ENCODE measurements at regions not wholly inside any gene's neighbourhood (a gene's known extent, or its start where the extent isn't known, plus 50 kb on each side); places are given as distances from the start of the nearest gene placed in this dataset.

DNA sequence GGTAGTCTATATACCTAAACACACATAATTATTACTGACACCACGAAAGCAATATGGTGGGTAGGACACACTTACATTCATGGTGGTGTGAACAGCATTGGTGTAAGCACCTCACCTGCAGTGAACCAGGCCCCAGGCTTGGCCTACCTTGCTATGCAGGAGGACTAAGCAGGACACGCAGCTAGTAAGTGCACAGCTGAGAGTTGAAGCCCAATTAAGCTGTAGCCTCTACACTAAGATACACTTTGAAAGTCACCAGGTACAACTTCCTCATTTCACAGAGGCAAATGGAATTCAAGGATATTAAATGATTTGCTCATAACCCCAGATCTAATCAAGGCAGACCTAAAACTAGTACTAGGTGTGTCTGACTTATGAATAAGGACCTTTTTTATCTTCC is 145.8 kb upstream of the PAPPA start:
- Mint-ChIP-seq H3K27ac (no peak overlapping the region), H3K27me3 (ENCODE audit: low read depth) (no peaks in the 10 kb centered on the region), H3K4me3 (no peak overlapping the region), H3K4me1 (no peaks in the 10 kb centered on the region), H3K9me3 (peaks cover 10% of the 10 kb centered on the region), H3K36me3 (no peaks in the 10 kb centered on the region)
- TF ChIP-seq, protein P1, sequence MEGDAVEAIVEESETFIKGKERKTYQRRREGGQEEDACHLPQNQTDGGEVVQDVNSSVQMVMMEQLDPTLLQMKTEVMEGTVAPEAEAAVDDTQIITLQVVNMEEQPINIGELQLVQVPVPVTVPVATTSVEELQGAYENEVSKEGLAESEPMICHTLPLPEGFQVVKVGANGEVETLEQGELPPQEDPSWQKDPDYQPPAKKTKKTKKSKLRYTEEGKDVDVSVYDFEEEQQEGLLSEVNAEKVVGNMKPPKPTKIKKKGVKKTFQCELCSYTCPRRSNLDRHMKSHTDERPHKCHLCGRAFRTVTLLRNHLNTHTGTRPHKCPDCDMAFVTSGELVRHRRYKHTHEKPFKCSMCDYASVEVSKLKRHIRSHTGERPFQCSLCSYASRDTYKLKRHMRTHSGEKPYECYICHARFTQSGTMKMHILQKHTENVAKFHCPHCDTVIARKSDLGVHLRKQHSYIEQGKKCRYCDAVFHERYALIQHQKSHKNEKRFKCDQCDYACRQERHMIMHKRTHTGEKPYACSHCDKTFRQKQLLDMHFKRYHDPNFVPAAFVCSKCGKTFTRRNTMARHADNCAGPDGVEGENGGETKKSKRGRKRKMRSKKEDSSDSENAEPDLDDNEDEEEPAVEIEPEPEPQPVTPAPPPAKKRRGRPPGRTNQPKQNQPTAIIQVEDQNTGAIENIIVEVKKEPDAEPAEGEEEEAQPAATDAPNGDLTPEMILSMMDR (IDR thresholded peaks at IDR 0.05; ENCODE audit: unreplicated experiment): no peak
- no peak for DNase-seq (ENCODE audit: low spot score in 2 of 2, unreplicated experiment in 2 of 2)

DNA sequence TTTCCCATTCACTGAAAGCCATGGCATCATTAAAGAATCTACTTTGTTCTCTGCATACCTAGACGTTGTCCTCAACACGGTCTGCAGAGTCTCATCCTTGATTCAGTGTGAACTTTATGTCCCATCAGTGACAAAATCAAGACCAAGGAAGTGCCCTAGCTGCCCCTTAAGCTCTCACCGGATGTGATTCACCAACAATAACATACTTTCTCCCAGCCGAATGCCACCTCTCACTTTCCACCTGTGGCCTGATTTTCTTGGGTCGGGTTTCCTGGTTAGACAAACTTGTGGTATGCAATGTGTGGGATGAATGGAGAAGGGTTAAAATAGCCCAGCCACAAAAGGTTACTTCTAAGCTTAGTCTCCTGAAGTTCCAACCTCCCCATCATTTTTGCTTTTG is 145.3 kb upstream of the PAPPA start:
- Mint-ChIP-seq H3K27ac (no peak overlapping the region), H3K4me1 (no peaks in the 10 kb centered on the region), H3K4me3 (no peak overlapping the region), H3K9me3 (peaks cover 10% of the 10 kb centered on the region), H3K36me3 (no peaks in the 10 kb centered on the region), H3K27me3 (ENCODE audit: low read depth) (no peaks in the 10 kb centered on the region)
- TF ChIP-seq, protein P1 (IDR thresholded peaks at IDR 0.05; ENCODE audit: unreplicated experiment): no peak
- no peak for DNase-seq (ENCODE audit: low spot score in 2 of 2, unreplicated experiment in 2 of 2)

DNA sequence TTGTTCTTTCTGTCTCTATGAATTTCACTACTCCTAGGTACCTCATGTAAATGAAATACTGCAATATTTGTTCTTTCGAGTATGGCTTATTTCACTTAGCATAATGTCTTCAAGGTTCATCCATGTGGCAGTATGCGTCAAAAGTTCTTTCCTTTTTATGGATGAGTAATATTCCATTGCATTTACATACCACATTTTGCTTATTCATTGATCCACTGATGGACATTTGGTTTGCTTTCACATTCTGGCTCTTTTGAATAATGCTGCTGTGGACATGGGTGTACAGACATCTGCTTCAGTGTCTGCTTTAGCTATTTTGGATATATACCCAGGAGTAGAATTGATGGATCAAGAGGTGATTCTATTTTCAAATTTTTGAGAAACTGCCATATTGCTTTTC is 144.2 kb upstream of the PAPPA start:
- TF ChIP-seq, protein P1 (IDR thresholded peaks at IDR 0.05; ENCODE audit: unreplicated experiment): no peak
- no peaks in the 10 kb centered on the region for H3K4me1 Mint-ChIP-seq
- H3K36me3 Mint-ChIP-seq: no peaks in the 10 kb centered on the region
- DNase-seq (ENCODE audit: low spot score in 2 of 2, unreplicated experiment in 2 of 2): no peak
- no peaks in the 10 kb centered on the region for H3K27me3 Mint-ChIP-seq (ENCODE audit: low read depth)
- peaks cover 10% of the 10 kb centered on the region for H3K9me3 Mint-ChIP-seq
- no peak overlapping the region for H3K4me3 Mint-ChIP-seq
- no peak overlapping the region for H3K27ac Mint-ChIP-seq

DNA sequence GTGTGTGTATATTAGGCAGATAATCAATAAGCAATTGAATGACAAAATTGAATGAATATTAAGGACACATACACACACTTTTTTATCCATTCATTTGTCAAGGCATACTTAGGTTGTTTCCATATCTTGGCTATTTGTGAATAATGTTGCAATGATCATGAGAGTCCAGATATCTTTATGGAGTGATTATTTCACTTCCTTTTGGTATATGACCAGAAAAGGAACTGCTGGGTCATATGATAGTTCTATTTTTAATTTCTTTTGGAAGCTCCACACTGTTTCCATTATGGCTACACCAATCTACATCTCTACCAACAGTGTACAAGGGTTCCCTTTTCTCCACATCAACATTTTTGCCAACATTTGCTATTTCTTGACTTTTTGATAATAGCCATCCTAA is 137.7 kb upstream of the PAPPA start:
- H3K27me3 Mint-ChIP-seq (ENCODE audit: low read depth): no peaks in the 10 kb centered on the region

DNA sequence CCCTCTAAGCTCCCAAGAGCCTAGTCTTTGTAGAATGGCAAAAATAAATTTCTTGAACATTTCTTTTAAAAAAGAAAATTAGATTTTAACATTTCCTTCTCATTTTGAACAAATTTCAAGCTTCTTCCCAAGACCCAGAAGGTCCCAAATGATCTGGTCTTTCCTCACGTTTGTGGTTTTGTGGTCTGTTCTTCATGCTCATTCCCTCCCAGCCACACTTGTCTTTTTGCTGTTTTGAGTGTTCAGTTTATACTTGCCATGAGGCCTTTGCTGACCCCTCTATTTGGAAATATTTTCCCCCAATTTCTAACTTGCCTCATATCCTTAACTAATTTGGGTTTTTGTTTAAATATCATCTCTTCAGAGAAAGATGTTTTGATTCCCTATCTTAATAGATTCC is 133.4 kb upstream of the PAPPA start:
- Mint-ChIP-seq H3K9me3 (peaks cover 10% of the 10 kb centered on the region), H3K4me1 (no peaks in the 10 kb centered on the region), H3K27ac (no peak overlapping the region), H3K4me3 (no peak overlapping the region), H3K36me3 (no peaks in the 10 kb centered on the region), H3K27me3 (ENCODE audit: low read depth) (no peaks in the 10 kb centered on the region)
- no peak for DNase-seq (ENCODE audit: low spot score in 2 of 2, unreplicated experiment in 2 of 2)
- TF ChIP-seq, protein P1 (IDR thresholded peaks at IDR 0.05; ENCODE audit: unreplicated experiment): no peak

More for the DNA sequence above, 137.7 kb upstream of the PAPPA start:
- H3K9me3 Mint-ChIP-seq: peaks cover 7% of the 10 kb centered on the region
- H3K4me1 Mint-ChIP-seq: no peaks in the 10 kb centered on the region
- H3K4me3 Mint-ChIP-seq: no peak overlapping the region
- DNase-seq (ENCODE audit: low spot score in 2 of 2, unreplicated experiment in 2 of 2): no peak
- H3K27ac Mint-ChIP-seq: no peak overlapping the region
- TF ChIP-seq, protein P1 (IDR thresholded peaks at IDR 0.05; ENCODE audit: unreplicated experiment): no peak
- no peaks in the 10 kb centered on the region for H3K36me3 Mint-ChIP-seq

DNA sequence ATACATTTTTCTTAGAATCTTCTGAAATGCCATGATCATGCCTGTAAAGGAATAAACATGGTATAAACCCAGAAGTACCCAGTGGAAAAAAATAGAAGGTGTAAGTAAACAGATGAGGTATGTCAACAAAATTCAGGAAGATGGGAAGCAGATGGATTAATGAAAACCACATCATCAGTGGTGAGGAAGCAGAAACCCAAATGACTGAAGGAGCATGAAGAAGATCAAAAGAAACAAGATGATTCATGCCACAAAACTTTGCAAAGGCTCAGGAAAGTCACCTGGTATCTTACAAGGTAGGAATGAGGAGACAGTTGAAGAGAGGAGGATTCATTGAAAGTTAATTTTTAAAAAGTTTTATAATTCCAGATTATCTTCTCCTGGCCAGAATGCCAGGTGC is 132.8 kb upstream of the PAPPA start:
- H3K4me3 Mint-ChIP-seq: no peak overlapping the region
- H3K9me3 Mint-ChIP-seq: peaks cover 10% of the 10 kb centered on the region
- TF ChIP-seq, protein P1 (IDR thresholded peaks at IDR 0.05; ENCODE audit: unreplicated experiment): no peak
- H3K36me3 Mint-ChIP-seq: no peaks in the 10 kb centered on the region
- no peak overlapping the region for H3K27ac Mint-ChIP-seq
- DNase-seq (ENCODE audit: low spot score in 2 of 2, unreplicated experiment in 2 of 2): no peak
- H3K27me3 Mint-ChIP-seq (ENCODE audit: low read depth): no peaks in the 10 kb centered on the region
- no peaks in the 10 kb centered on the region for H3K4me1 Mint-ChIP-seq

Data from mesothelial cell of epicardium (in vitro differentiated cells).